Effector memory CD4-positive, alpha-beta T cell (primary cell): ENCODE measurements at regions not wholly inside any gene's neighbourhood (a gene's known extent, or its start where the extent isn't known, plus 50 kb on each side); places are given as distances from the start of the nearest gene placed in this dataset.
"Not testable (repeated sequence)": the region's sequence is repeated elsewhere in the genome, so short reads cannot be mapped to it uniquely, and the experiment has no call there.

Experiments
- DNase-seq, 3 donors: peaks; one replicate each; pipeline ENCODE4 v3.0.0-alpha.2; 2020
- H3K27ac ChIP-seq: 2 replicates; pipeline ENCODE4 v1.7.0; 2013; ENCODE audit warnings: mild to moderate bottlenecking, low read length, moderate library complexity; ENCODE audit not compliant: insufficient read depth, poor library complexity, severe bottlenecking
- H3K27me3 ChIP-seq: replicated peaks from 2 replicates; pipeline ENCODE4 v1.7.0; 2013; ENCODE audit warnings: mild to moderate bottlenecking, low read length; ENCODE audit not compliant: insufficient read depth, control insufficient read depth, poor library complexity, severe bottlenecking
- H3K36me3 ChIP-seq: 2 replicates; pipeline ENCODE4 v1.7.0; 2013; ENCODE audit warnings: mild to moderate bottlenecking, low read length, moderate library complexity; ENCODE audit not compliant: control insufficient read depth, insufficient read depth
- H3K4me1 ChIP-seq: 2 replicates; pipeline ENCODE4 v1.7.0; 2013; ENCODE audit warnings: low read length, mild to moderate bottlenecking; ENCODE audit not compliant: control insufficient read depth, insufficient read depth, poor library complexity, severe bottlenecking
- H3K4me3 ChIP-seq: 2 replicates; pipeline ENCODE4 v1.7.0; 2013; ENCODE audit warnings: low read length, low read depth, mild to moderate bottlenecking; ENCODE audit not compliant: insufficient read depth, poor library complexity, severe bottlenecking
- H3K9me3 ChIP-seq: 2 replicates; pipeline ENCODE4 v1.7.0; 2013; ENCODE audit warnings: mild to moderate bottlenecking, low read length, moderate library complexity; ENCODE audit not compliant: control insufficient read depth

GRCh38 chr13:83692800-83693199 is 189.5 kb downstream of the SLITRK1 start:
- H3K4me3 ChIP-seq = no peak overlapping the region
- H3K27me3 ChIP-seq = no peaks in the 10 kb centered on the region
- H3K9me3 ChIP-seq = no peaks in the 10 kb centered on the region
- H3K27ac ChIP-seq = no peak overlapping the region
- H3K4me1 ChIP-seq = no peaks in the 10 kb centered on the region
- DNase-seq = no peak
- H3K36me3 ChIP-seq = no peaks in the 10 kb centered on the region

- DNase-seq = no peak
- Histone ChIP-seq H3K9me3 (no peaks in the 10 kb centered on the region), H3K4me1 (no peaks in the 10 kb centered on the region), H3K4me3 (no peak overlapping the region), H3K27me3 (no peaks in the 10 kb centered on the region), H3K36me3 (no peaks in the 10 kb centered on the region), H3K27ac (no peak overlapping the region)
Observed at GRCh38 chr13:83691966-83692365, 190.3 kb downstream of the SLITRK1 start.

GRCh38 chr13:83681547-83681946 is 200.7 kb downstream of the SLITRK1 start:
- DNase-seq = no peak
- no peak overlapping the region for H3K27ac ChIP-seq
- no peaks in the 10 kb centered on the region for H3K9me3 ChIP-seq
- no peaks in the 10 kb centered on the region for H3K4me1 ChIP-seq
- H3K36me3 ChIP-seq = no peaks in the 10 kb centered on the region
- H3K4me3 ChIP-seq = no peak overlapping the region
- H3K27me3 ChIP-seq = no peaks in the 10 kb centered on the region

GRCh38 chr13:83677985-83678384 is 204.3 kb downstream of the SLITRK1 start:
- DNase-seq = no peak
- Histone ChIP-seq H3K4me1 (no peaks in the 10 kb centered on the region), H3K36me3 (no peaks in the 10 kb centered on the region), H3K4me3 (no peak overlapping the region), H3K27me3 (no peaks in the 10 kb centered on the region), H3K9me3 (no peaks in the 10 kb centered on the region), H3K27ac (no peak overlapping the region)

- H3K27me3 ChIP-seq = no peaks in the 10 kb centered on the region
- DNase-seq = no peak
- no peak overlapping the region for H3K27ac ChIP-seq
- no peaks in the 10 kb centered on the region for H3K4me1 ChIP-seq
- H3K9me3 ChIP-seq = no peaks in the 10 kb centered on the region
- H3K36me3 ChIP-seq = no peaks in the 10 kb centered on the region
- no peak overlapping the region for H3K4me3 ChIP-seq
Observed at GRCh38 chr13:83672612-83673011, 209.7 kb downstream of the SLITRK1 start.

GRCh38 chr13:83667606-83668005 is 214.7 kb downstream of the SLITRK1 start:
- DNase-seq = no peak
- Histone ChIP-seq H3K4me1 (no peaks in the 10 kb centered on the region), H3K27ac (no peak overlapping the region), H3K36me3 (no peaks in the 10 kb centered on the region), H3K9me3 (no peaks in the 10 kb centered on the region), H3K27me3 (no peaks in the 10 kb centered on the region), H3K4me3 (no peak overlapping the region)

- Histone ChIP-seq H3K27ac (no peak overlapping the region), H3K4me3 (no peak overlapping the region), H3K36me3 (no peaks in the 10 kb centered on the region), H3K9me3 (no peaks in the 10 kb centered on the region), H3K4me1 (no peaks in the 10 kb centered on the region), H3K27me3 (no peaks in the 10 kb centered on the region)
- DNase-seq = no peak
Observed at GRCh38 chr13:83666141-83666540, 216.1 kb downstream of the SLITRK1 start.

- Histone ChIP-seq H3K27me3 (no peaks in the 10 kb centered on the region), H3K36me3 (no peaks in the 10 kb centered on the region), H3K27ac (no peak overlapping the region), H3K4me3 (no peak overlapping the region), H3K4me1 (no peaks in the 10 kb centered on the region), H3K9me3 (no peaks in the 10 kb centered on the region)
- no peak for DNase-seq
Observed at GRCh38 chr13:83657281-83657680, 225.0 kb downstream of the SLITRK1 start.

- not testable (repeated sequence) for H3K9me3 ChIP-seq, H3K4me1 ChIP-seq, H3K36me3 ChIP-seq, DNase-seq, H3K4me3 ChIP-seq, H3K27me3 ChIP-seq, H3K27ac ChIP-seq
Observed at GRCh38 chr13:83642617-83643016, 239.7 kb downstream of the SLITRK1 start.

GRCh38 chr13:83634601-83635000 is 247.7 kb downstream of the SLITRK1 start:
- DNase-seq = no peak
- Histone ChIP-seq H3K36me3 (no peaks in the 10 kb centered on the region), H3K27me3 (no peaks in the 10 kb centered on the region), H3K9me3 (no peaks in the 10 kb centered on the region), H3K27ac (no peak overlapping the region), H3K4me1 (no peaks in the 10 kb centered on the region), H3K4me3 (no peak overlapping the region)

GRCh38 chr13:83633746-83634145 is 248.5 kb downstream of the SLITRK1 start:
- no peak overlapping the region for H3K4me3 ChIP-seq
- no peaks in the 10 kb centered on the region for H3K27me3 ChIP-seq
- H3K27ac ChIP-seq = no peak overlapping the region
- H3K9me3 ChIP-seq = no peaks in the 10 kb centered on the region
- DNase-seq = no peak
- no peaks in the 10 kb centered on the region for H3K4me1 ChIP-seq
- H3K36me3 ChIP-seq = no peaks in the 10 kb centered on the region
